Dedifferentiated amniotic fluid mesenchymal stem cell (primary cell): ENCODE measurements at regions not wholly inside any gene's neighbourhood (a gene's known extent, or its start where the extent isn't known, plus 50 kb on each side); places are given as distances from the start of the nearest gene placed in this dataset.
A peak's percentile ranks its signal among the peaks of the same experiment; 100 is the strongest.
"Not testable (repeated sequence)": the region's sequence is repeated elsewhere in the genome, so short reads cannot be mapped to it uniquely, and the experiment has no call there.

ENCODE experiments used
- DNase-seq: peaks from one replicate; pipeline ENCODE4 v3.0.0-alpha.2; 2016; ENCODE audit errors: extremely low spot score

DNA sequence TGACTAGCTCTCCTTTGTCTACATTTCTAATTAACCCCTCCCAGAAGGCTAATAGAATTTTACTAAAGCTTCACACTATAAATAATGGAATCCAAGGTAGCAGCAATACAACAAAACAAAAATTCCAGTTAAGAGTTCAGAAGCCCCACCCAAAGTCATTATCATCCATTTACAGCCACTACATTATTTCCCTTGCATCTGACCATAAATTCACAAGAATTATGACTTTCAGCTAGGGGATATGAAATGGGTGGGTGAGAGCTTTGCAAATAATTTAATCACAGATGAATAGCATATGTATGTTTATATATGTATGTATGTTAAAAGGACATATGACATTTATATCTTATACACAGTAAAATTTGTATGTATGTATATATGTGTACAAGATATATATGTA, 65.3 kb upstream of the PTGDR start:
- no peak for DNase-seq

DNA sequence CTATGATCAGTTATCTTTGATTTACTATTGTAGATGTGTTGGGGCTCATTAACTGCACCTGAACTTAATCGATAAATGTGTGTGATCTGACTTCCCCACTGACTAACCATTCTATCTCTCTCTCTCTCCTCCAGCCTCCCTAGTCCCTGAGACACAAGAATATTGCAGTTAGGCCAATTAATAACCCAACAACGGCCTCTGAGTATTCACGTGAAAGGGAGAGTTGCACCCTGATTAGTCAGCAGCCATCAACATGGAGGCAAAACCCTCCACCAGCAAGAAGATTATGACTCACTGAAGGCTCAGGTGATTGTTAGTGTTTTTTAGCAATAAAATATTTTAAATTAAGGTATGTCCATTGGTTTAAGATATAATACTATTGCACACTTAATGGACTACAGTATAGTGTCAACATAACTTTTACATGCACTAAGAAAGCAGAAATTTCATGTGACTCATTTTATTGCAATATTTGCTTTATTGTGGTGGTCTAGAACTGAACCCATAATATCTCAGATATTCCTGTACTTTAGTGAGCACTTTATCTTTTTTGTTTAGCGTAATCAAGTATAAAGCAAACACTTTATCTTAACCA, 77.1 kb upstream of the PTGDR start:
- no peak for DNase-seq

DNA sequence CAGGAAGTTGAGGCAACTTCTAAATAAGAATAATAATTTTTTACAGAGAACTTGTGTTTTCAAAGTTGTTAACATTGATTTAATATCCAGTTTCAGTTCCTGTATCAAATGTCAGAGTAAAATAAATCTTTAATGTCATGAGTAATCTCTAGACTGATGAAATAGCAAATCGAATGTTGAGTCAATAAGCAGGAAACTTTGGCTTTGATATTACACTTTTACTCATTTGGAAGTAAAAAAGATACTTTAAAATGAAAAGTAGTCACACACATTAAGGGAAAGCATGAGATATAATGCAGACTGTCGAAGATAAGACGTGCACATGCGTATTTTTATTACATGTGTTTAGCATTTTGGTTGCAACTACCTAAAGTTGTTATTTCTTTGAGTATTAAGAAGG, 78.2 kb upstream of the PTGDR start:
- no peak for DNase-seq

DNA sequence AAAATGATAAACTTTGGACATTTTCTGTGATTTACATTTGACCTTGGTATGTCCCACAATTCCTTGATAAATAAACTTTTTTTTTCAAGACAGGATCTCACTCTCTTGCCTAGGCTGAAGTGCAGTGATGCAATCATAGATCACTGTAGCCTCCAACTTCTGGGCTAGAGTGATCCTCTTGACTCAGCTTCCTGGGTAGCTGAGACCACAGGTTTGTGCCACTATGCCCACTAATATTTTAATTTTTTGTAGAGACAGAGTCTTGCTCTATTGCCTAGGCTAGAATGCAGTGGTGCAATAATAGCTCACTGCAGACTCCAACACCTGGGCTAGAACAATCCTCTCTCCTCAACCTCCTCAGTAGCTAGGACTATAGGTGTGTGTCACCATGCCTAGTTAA, 79.1 kb upstream of the PTGDR start:
- no peak for DNase-seq

DNA sequence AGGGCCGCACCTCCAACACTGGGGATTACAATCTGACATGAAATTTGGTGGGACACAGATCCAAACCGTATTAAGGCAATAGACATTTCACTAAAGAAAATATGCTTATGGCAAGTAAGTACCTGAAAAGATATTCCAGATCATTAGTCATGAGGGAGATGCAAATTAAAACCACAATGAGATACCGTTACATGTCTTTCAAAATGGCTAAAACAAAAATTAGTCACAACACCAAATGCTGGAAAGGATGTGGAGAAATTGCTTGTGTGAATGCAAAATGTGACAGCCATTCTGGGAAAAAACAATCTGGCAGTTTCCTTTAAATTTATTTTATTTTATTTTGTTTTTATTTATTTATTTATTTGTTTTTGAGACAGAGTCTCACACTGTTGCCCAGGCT, 82.3 kb upstream of the PTGDR start:
- no peak for DNase-seq

DNA sequence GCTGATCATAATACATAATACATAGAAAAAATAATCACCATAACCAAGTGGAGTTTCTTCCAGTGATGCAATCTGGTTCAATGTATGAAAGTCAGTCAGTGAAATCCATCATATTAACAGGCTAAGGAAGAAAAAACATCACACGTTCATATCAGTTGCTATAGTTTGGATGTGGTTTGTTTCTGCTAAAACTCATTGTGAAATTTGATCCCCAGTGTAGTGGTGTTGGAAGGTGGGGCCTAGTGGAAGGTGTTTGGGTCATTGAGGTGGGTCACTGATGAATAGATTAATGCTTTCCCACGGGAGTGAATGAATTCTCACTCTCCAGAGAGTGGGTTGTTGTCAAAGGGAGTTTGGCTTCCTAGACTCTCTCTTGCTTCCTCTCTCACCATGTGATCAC, 84.6 kb upstream of the PTGDR start:
- no peak for DNase-seq

DNA sequence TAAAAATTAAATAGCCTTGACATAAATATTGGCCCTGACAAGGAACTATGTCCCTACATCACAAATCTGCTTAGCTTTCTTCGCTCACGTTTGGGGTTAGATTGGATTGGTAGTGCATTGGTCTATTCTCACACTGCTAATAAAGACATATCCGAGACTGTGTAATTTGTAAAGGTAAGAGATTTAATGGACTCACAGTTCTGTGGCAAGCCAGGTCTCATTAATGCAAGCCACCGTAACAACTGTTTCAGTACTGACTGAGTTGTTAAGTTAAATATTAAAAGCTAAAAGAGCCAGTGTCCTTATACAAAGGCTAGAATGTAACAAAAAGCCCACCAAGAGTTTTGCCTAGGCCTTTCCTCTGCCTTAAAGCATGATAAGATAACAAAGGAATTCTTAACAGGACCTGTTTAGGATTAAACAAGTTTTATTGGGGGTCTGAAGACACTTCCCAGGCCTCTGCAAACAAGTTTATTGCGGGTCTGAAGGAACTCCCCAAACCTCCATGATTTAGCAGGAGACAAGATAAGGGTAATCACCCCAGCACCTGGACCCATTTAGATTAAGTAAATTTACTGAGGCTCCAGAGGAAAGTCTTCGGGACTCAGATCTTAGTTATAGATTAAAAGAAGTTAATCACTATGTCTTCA, 88.2 kb upstream of the PTGDR start:
- no peak for DNase-seq

DNA sequence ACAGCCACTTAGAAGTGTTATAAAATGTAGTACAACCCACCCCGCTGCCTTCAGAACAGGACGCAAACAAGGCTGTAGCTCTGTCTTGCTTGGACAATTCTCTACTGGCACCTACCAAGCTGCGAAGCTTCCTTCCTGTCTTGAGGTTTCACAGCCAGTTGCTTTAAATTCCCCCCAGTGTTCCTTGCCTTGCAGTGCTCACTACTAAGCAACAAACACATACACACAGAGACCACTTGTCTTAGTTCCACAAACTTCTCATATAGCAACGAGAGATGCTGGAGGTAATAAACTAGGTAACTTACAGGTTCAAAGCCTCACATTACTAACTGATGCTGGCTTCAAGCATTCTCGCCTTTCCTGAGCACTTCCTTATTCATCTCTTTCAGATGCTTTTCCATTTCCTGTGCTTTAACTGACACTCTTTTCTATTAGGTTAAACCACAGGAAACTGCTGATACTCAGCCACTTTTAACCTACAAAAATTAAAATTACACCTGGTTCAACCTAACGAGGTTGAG, 91.5 kb upstream of the PTGDR start:
- no peak for DNase-seq

DNA sequence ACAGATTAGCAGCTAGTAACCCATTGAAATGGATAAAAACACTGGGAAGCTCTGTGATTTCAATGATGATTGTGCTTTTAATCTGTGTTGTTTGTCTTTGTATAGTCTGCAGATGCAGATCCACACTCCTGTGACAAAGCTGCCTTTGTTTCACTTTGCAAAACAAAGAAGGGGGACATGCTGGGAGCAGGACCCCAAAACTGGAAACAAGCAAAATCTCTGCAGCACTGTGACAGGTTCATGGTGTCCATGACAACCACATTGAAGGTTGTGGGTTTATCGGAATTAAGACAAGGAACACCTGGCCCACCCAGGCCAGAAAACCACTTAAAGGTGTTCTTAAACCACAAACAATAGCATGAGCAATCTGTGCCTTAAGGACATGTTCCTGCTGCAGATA, 95.6 kb upstream of the PTGDR start:
- not testable (repeated sequence) for DNase-seq

DNA sequence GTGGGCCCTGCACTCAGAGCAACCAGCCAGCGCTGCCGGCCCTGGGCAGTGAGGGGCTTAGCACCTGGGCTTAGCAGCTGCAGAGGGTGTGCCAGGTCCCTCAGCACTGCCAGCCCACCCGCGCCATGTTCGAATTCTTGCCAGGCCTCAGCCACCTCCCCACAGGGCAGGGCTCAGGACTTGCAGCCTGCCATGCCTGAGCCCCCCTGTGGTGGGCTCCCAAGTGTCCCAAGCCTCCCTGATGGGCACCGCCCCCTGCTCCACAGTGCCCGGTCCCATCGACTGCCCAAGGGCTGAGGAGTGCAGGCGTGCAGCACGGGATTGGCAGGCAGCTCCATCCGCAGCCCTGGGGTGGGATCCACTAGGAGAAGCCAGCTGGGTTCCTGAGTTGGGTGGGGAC, 98.0 kb upstream of the NID2 start:
- no peak for DNase-seq

DNA sequence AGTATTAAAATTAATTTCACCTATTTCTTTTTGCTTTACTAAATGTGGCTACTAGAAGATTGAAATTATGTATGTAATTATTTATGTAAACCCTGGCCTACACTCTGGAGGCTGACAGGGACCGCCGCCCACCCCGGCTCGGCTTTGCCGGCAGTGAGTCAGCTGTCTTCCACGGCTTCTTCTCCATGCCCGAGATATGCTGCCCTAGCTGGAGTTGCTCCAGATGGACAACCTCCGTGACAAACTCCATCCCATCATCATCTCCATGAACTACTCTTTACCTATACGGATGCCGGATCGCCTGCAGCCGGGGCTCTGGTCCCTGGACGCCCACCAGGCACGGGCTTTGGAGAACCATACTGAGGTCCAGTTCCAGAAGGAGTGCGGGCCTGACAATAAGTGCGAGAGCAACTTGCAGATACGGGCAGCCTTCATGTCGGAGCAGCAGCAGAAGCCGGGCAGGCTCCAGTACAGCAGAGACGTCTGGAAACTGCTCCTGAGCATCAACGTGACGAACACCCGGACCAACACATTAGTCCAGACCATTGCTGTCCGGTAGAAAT, 86.9 kb upstream of the NID2 start:
- no peak for DNase-seq

DNA sequence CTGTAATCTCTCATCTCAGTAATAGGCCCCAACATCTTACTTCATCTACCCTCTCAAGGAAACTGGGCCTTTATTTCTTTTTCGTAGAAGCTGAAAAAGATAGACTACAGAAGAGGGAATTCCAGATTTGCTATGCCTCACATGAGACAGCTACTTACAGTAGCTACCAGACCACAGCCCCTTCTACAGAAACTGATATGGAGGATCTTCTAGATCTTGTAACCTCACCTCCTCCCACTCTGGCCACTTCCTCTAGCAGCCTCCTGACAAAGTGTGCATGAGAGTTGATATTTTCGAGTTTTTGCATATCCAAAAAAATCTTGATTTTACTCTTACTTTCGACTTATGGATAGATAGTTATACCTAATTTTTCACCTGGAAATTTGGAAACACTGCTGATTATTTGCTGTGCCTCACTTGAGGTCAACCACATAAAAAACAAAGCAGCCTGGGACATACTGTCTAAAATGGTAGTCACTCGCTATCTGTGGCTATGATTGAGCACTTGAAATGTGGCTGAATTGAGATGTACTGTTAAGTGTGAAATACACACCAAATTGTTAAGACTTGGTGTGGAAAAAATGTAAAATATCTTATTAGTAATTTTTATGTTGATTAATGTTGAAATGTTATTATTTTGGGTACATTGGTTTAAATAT, 86.3 kb upstream of the NID2 start:
- DNase-seq, result no peak

DNA sequence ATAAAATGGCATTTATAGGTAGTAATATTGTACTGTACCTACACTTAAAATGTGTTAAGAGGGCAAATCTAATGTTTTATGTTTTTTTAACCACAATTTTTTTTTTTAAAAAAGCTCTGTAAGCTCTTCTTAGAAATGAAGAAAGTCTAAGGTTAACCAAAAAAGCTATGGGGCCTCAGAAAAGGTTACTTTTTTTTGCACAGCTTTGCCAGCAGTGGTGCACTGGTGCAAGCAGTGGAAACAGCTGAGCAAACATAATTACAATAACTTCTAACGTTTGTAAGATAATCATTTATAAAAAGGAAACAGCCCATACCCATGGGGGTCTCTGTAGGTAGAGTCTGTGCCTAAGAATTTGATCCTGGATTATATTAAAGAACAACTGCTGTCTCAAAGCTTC, 85.1 kb upstream of the NID2 start:
- DNase-seq, result no peak

DNA sequence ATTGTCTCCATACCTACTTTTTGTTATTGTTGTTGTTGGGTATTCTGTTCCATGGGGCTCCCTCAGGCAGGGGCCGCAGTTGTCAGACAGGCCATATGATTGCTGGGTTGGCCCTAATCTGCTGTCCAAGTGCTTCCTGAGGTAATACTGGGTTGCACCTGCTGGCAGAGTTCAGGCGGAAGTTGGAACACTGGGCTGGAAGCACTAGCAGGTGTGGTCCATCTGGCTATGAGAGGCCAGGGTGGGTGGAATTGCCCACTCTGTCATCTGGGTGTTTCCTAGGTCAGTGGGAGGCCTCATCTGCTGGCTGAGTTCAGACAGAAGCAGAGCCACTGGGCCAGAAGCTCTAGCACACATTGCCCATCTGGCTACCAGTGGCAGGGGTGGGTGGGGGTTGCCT, 81.3 kb upstream of the NID2 start:
- DNase-seq, result no peak

DNA sequence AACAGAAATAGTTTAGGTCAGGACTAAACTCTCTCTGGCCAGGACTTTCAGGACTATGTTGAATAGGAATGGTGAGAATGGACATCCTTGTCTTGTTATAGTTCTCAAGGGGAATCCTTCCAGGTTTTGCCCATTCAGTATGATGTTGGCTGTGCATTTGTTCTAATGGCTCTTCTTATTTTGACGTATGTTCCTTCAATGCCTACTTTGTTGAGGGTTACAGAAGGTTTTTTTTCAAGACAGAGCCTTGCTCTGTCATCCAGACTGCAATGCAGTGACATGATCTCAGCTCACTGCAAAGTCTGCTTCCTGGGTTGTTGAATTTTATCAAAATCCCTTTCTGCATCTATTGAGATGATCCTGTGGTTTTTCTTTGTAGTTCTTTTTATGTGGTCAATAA, 79.5 kb upstream of the NID2 start:
- no peak for DNase-seq

DNA sequence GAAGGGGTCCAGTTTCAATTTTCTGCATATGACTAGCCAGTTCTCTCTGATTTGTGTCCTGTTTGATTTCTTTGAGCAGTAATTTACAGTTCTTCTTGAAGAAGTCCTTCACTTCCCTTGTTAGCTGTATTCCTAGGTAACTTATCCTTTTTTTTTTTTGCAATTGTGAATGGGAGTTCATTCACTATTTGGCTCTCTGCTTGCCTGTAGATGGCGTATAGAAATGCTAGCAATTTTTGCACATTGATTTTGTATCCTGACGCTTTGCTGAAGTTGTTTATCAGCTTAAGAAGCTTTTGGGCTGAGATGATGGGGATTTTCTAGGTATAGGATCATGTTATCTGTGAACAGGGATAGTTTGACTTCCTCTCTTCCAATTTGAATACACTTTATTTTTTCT, 77.6 kb upstream of the NID2 start:
- DNase-seq, result no peak

DNA sequence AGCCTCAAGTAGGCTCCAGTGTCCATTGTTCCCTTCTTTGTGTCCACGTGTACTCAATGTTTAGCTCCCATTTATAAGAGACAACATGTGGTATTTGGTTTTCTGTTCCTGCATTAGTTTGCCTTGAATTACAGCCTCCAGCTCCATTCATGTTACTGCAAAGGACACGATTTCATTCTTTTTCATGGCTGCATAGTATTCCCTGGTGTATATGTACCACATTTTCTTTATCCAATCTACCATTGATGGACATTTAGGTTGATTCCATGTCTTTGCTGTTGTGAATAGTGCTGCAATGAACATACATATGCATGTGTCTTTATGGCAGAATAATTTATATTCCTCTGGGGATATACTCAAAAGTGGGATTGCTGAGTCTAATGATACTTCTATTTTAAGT, 75.2 kb upstream of the NID2 start:
- DNase-seq, result not testable (repeated sequence)

DNA sequence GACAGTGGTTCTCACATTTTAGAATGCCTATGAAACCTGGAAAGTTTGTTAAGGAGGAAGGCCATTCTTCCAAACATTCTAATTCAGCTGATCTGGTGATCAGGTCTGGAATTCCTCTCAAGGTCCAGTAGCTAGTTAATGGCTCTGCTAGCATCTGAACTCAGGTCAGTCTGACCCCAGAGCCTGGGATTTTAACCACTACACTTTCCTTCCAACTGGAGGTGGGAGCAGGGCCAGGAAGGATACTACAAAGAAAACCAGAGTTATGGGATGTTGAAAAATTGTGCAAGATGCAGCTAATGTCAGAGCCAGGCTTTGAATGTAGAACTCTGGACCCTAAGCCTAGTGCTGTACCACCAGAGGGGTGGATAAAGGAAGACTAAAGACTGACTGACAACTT, 73.6 kb upstream of the NID2 start:
- DNase-seq, result no peak

DNA sequence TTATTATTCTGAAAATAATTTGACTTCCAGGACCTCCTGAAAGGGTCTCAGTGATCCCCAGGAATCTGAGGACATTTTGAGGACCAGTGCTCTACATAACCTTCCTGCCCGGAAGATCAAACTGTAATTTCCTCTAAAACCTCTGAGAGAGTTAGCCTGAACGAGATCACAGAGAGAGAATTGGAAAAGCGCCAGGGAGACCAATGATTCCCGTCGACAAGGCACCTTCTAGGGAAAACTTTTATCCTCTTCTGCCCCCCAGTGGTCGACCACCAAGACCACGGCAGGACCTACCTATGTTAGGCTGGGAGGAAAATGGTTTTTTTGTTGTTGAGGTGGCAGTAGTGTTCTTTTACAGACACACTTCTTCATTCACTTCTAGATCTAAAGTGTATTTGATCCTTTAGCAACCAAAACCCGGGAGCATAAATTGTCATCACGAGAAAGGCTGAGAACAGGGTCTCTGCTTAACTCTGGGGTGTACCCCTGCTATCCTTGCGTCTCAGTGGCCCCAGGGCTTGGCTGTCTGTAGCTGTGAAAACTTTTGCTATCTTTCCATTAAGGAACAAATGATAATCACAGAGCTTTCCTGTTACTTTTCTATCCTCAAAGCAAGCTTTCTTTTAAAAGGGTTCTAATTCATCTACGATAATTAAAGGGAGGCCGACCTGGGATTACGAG, 62.9 kb upstream of the NID2 start:
- DNase-seq, result peak; percentile 94

DNA sequence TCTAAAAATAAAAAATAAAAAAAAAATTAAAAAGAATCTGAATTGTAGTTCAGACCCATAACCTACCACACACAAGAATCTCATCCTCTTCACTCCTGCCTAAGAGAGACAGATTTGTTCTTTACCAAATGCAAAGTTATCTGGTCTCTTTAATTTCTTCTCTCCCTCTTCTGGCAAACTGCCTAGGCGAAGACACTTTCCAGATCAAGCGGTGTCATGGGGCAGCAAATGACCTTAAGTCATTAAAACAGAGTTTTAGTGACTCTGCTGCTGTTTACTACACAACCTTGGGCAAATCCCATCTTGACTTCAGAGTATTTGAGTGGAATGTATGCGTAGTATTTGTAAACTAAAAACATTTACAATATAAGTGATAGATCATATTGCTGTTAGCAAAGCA, 60.9 kb upstream of the NID2 start:
- DNase-seq, result no peak

DNA sequence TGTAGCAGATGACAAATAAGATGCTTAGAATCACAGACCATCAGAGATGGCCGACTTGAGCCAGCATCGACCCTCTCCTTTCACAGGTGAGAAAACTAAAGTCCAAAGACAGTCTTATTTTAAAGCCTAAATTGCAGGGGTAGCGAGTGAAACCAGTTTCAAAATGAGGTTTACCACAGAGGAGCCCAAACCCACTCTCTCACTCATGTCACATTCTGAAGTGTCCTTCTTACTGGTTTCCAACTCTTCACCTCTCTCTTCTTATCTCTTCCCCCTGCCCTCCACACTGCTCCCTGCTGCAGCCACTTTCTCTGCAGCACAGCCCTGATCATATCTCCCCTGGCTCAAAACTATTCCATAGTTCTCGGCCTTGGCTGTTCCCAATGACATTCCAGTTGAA, 57.0 kb upstream of the NID2 start:
- no peak for DNase-seq
